ENCODE measurements at regions not wholly inside any gene's neighbourhood (a gene's known extent, or its start where the extent isn't known, plus 50 kb on each side); places are given as distances from the start of the nearest gene placed in this dataset.
"Not testable (repeated sequence)": the region's sequence is repeated elsewhere in the genome, so short reads cannot be mapped to it uniquely, and the experiment has no call there.

DNA sequence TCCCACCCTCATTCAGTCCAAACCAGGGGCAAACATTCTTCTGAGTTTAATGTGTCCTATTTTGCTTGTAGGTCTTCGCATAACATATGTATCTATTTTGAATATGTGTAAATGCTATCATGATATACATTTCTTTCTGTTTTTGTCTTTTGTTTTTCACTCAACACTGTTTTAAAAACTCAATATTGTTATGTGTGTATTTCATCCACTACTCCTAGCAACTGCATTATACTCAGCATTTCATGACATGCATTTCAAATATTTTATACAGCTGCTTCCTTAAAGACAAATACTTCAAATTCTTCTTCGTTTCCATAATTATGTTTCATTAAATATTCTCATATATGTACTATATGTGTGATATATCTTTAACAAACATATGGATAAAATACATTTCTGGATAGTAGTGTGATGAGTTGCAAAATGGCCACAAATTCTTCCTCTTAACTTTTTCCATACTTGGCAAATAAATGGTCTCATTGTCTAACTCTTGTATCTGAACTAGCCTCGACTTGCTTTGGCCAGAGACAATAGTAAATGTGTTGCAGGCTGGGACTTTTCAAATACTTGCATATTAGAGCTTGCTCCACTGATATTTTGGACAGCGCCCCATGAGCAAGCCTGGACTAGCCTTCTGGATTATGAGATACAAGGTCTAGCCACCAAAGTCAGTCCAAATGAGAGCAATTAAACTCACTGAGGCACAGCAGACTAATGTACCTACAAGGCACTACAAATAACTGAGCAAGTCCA lies 539.7 kb upstream of the KCND2 start:
- no peak for TF ChIP-seq POLR2A (IDR thresholded peaks at IDR 0.05)
- no peak for TF ChIP-seq POLR2AphosphoS5 (IDR thresholded peaks at IDR 0.05)
- TF ChIP-seq, protein P1, sequence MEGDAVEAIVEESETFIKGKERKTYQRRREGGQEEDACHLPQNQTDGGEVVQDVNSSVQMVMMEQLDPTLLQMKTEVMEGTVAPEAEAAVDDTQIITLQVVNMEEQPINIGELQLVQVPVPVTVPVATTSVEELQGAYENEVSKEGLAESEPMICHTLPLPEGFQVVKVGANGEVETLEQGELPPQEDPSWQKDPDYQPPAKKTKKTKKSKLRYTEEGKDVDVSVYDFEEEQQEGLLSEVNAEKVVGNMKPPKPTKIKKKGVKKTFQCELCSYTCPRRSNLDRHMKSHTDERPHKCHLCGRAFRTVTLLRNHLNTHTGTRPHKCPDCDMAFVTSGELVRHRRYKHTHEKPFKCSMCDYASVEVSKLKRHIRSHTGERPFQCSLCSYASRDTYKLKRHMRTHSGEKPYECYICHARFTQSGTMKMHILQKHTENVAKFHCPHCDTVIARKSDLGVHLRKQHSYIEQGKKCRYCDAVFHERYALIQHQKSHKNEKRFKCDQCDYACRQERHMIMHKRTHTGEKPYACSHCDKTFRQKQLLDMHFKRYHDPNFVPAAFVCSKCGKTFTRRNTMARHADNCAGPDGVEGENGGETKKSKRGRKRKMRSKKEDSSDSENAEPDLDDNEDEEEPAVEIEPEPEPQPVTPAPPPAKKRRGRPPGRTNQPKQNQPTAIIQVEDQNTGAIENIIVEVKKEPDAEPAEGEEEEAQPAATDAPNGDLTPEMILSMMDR (IDR thresholded peaks at IDR 0.05), result no peak
- intact Hi-C loops (cut with DNase I; ENCODE audit: low total_unique reads), result no loop called here
- no peak overlapping the region for H3K27ac ChIP-seq
- H3K36me3 ChIP-seq, result no peaks in the 10 kb centered on the region
- no peaks in the 10 kb centered on the region for H3K4me1 ChIP-seq
- H3K4me3 ChIP-seq, result no peak overlapping the region
- no peaks in the 10 kb centered on the region for H3K27me3 ChIP-seq
- no peak for DNase-seq (ENCODE audit: low spot score in 2 of 2)
- H3K9me3 ChIP-seq, result no peaks in the 10 kb centered on the region

DNA sequence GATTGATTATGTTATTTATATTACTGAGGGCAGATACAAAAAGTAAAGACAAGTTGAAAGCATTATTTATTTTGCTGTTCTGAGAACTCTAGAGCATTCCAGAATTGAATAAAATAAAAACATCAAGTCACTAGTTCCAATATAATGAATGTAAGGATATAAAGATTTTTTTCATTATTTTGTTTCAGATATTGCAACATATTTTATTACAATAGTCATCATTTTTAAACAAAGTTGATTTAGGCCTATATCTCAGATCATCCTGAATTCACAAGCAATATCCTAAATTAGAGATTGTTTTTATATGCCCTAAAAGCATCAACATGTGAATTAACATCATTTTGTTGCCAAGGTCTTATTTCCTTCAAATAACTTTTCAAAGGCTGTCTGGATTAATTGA lies 535.6 kb upstream of the KCND2 start:
- intact Hi-C loops (cut with DNase I; ENCODE audit: low total_unique reads), result no loop called here
- Histone ChIP-seq H3K4me3 (no peak overlapping the region), H3K27ac (no peak overlapping the region), H3K4me1 (no peaks in the 10 kb centered on the region), H3K27me3 (no peaks in the 10 kb centered on the region), H3K9me3 (no peaks in the 10 kb centered on the region), H3K36me3 (no peaks in the 10 kb centered on the region)
- DNase-seq (ENCODE audit: low spot score in 2 of 2), result no peak
- no peak for TF ChIP-seq POLR2A (IDR thresholded peaks at IDR 0.05)
- TF ChIP-seq, protein P1 (IDR thresholded peaks at IDR 0.05), result no peak
- no peak for TF ChIP-seq POLR2AphosphoS5 (IDR thresholded peaks at IDR 0.05)

DNA sequence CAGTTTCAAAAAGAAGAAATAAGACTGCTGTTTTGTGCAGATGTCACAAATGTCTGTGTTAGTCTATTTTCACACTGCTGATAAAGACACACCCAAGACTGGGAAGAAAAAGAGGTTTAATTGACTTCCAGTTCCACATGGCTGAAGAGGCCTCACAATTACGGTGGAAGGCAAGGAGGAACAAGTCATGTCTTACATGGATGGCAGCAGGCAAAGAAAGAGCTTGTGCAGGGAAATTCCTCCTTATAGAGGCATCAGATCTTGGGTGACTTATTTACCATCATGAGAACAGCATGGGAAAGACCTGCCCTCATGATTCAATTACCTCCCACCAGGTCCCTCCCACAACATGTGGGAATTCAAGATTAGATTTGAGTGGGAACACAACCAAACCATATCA lies 527.7 kb upstream of the KCND2 start:
- H3K27ac ChIP-seq; H3K9me3 ChIP-seq; H3K4me1 ChIP-seq; intact Hi-C loops (cut with DNase I; ENCODE audit: low total_unique reads); H3K36me3 ChIP-seq; H3K4me3 ChIP-seq; H3K27me3 ChIP-seq; DNase-seq (ENCODE audit: low spot score in 2 of 2): not testable (repeated sequence)

DNA sequence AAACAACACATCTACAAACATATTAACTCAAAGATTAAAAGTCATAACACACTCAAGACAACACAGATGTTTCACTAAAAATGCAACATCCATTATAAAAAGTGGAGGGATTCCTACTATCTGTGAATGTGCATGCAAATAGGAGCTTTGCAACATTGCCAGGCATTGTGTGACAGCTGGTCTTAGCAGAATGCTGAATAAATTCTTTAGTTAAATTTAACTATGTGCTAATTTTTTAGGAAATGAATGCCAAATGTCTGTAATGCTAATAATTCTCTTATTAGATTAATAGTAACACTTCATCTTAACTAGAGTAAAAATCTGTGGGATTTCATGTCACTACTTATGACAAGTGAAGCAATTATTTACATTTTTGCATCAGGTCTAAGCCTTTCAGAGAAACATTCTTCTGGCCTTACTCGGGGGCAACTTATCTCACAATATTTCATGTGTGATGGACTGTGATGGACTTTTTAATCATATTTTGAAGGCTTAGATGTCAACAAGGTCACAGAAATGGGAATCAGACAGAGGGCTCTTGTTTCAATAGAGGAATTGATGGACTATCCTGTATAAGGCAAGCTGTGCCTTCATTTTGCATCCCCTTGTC lies 524.6 kb upstream of the KCND2 start:
- Histone ChIP-seq H3K27me3 (no peaks in the 10 kb centered on the region), H3K4me1 (no peaks in the 10 kb centered on the region), H3K4me3 (no peak overlapping the region), H3K27ac (no peak overlapping the region), H3K36me3 (no peaks in the 10 kb centered on the region), H3K9me3 (no peaks in the 10 kb centered on the region)
- DNase-seq (ENCODE audit: low spot score in 2 of 2), result no peak
- TF ChIP-seq POLR2AphosphoS5 (IDR thresholded peaks at IDR 0.05), result no peak
- intact Hi-C loops (cut with DNase I; ENCODE audit: low total_unique reads), result no loop called here

DNA sequence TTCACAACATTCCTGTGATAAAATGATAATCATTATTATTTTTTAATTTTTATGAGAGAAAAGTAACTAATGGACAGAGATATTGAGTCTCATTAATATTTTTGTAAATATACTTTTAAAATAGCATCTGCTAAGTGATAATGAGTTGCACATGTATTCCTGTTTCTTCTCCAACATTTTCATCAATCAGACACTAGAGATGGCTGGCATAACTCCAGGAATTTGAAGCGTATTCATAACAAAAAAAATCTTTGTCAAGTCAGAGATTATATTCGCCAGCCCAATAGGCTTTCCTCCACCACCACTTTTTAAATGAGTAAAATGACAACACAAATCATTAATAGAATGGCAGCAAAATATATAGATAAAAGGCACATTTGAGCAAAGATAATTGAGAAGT lies 524.0 kb upstream of the KCND2 start:
- DNase-seq (ENCODE audit: low spot score in 2 of 2), result no peak

DNA sequence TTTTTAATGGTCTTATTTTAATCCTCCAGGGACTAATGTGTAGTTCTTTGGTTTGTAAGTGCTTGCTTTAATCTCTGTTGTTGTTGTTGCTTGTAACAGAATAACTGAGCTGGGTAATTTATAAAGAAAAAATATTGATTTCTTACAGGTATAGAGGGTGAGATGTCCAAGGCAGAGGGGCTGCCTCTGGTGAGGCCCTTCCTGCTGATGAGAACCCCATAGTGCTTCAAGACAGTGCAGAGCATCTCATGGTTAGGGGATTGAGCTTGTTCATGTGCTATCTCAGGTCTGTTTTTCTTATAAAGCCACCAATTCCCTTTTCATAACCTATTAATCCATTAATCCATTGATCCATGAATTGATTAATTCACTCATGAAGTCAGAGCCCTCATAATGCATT lies 516.3 kb upstream of the KCND2 start:
- no peak for DNase-seq (ENCODE audit: low spot score in 2 of 2)
- TF ChIP-seq, protein P1 (IDR thresholded peaks at IDR 0.05), result no peak
- TF ChIP-seq POLR2AphosphoS5 (IDR thresholded peaks at IDR 0.05), result no peak
- no peak for TF ChIP-seq POLR2A (IDR thresholded peaks at IDR 0.05)
- no peaks in the 10 kb centered on the region for H3K27me3 ChIP-seq
- H3K9me3 ChIP-seq, result no peaks in the 10 kb centered on the region
- H3K36me3 ChIP-seq, result no peaks in the 10 kb centered on the region
- intact Hi-C loops (cut with DNase I; ENCODE audit: low total_unique reads), result no loop called here
- no peak overlapping the region for H3K27ac ChIP-seq
- H3K4me3 ChIP-seq, result no peak overlapping the region
- no peaks in the 10 kb centered on the region for H3K4me1 ChIP-seq

More for the DNA sequence above, 524.0 kb upstream of the KCND2 start:
- no peak for TF ChIP-seq POLR2AphosphoS5 (IDR thresholded peaks at IDR 0.05)
- Histone ChIP-seq H3K36me3 (no peaks in the 10 kb centered on the region), H3K27me3 (no peaks in the 10 kb centered on the region), H3K27ac (no peak overlapping the region), H3K4me3 (no peak overlapping the region), H3K4me1 (no peaks in the 10 kb centered on the region), H3K9me3 (no peaks in the 10 kb centered on the region)
- intact Hi-C loops (cut with DNase I; ENCODE audit: low total_unique reads), result no loop called here

Data from breast epithelium (tissue), 4 donors.